Stomach (tissue), 4 donors: ENCODE measurements at regions not wholly inside any gene's neighbourhood (a gene's known extent, or its start where the extent isn't known, plus 50 kb on each side); places are given as distances from the start of the nearest gene placed in this dataset.

Source experiments
- CTCF ChIP-seq, 7 experiments: fragments of 450-650 bp in 4 of 7; fragments of 200-600 bp in 3 of 7; sonication (generic) in 3 of 7; IDR thresholded peaks; one replicate each; pipeline ENCODE4 v1.5.1; 2016 to 2019; ENCODE audit warnings: antibody characterized with exemption in 7 of 7, control low read depth in 2 of 7, mild to moderate bottlenecking in 1 of 7
- POLR2A ChIP-seq, 4 donors: fragments of 450-650 bp; IDR thresholded peaks; one replicate each; pipeline ENCODE4 v1.6.1; 2016; ENCODE audit warnings: antibody characterized with exemption in 4 of 4, control low read depth in 2 of 4, mild to moderate bottlenecking in 1 of 4, moderate library complexity in 1 of 4

- TF ChIP-seq POLR2A (IDR thresholded peaks at IDR 0.05) (no peak), CTCF (IDR thresholded peaks at IDR 0.05) (no peak)
Observed at GRCh38 chr16:55207693-55208428, 116.1 kb upstream of the IRX6 start.
